OCI-LY1 (cell line): ENCODE measurements at regions not wholly inside any gene's neighbourhood (a gene's known extent, or its start where the extent isn't known, plus 50 kb on each side); places are given as distances from the start of the nearest gene placed in this dataset.

Experiments used
- EZH2 ChIP-seq: fragments of 200-600 bp; sonication (generic), shearing (Covaris generic); IDR thresholded peaks from 2 replicates; pipeline ENCODE4 v1.8.0; 2017; ENCODE audit warnings: borderline replicate concordance, mixed run types, mild to moderate bottlenecking, antibody characterized with exemption, low read length, moderate library complexity, mixed read lengths
- TF ChIP-seq, protein P1 (sequence below): fragments of 200-600 bp; sonication (generic), shearing (Covaris generic); IDR thresholded peaks from 2 replicates; pipeline ENCODE4 v1.5.1; 2017; ENCODE audit warnings: mild to moderate bottlenecking, antibody characterized with exemption, low read length, moderate library complexity, mixed read lengths

DNA sequence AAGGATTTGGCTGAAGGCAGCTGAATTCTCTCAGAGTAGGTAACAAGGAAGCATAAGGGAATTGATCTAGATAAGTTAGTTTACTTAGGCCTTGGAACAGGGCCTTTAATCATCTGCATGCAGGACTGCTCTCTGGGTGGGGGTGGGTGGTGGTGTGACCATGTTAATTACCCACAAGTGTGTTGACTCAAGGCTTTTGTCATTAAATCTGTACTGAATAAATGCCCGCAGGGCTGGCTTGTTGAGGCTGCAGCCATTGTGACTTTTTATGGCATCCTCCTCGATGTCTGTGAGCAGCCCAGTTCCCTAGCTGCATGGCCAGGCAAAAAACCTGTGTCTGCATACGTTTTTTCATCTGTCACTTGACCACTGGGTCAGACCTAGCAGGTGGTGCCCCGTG is 63.5 kb upstream of the ASCC3 start:
- TF ChIP-seq, protein P1, sequence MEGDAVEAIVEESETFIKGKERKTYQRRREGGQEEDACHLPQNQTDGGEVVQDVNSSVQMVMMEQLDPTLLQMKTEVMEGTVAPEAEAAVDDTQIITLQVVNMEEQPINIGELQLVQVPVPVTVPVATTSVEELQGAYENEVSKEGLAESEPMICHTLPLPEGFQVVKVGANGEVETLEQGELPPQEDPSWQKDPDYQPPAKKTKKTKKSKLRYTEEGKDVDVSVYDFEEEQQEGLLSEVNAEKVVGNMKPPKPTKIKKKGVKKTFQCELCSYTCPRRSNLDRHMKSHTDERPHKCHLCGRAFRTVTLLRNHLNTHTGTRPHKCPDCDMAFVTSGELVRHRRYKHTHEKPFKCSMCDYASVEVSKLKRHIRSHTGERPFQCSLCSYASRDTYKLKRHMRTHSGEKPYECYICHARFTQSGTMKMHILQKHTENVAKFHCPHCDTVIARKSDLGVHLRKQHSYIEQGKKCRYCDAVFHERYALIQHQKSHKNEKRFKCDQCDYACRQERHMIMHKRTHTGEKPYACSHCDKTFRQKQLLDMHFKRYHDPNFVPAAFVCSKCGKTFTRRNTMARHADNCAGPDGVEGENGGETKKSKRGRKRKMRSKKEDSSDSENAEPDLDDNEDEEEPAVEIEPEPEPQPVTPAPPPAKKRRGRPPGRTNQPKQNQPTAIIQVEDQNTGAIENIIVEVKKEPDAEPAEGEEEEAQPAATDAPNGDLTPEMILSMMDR, result no peak
- TF ChIP-seq EZH2, result no peak
